ENCODE measurements at regions not wholly inside any gene's neighbourhood (a gene's known extent, or its start where the extent isn't known, plus 50 kb on each side); places are given as distances from the start of the nearest gene placed in this dataset.

GRCh38 chr6:125554456-125554855 lies 195.0 kb upstream of the HEY2 start:
- WGBS (ENCODE audit: insufficient coverage) = no CpG with 5 or more reads among the region's 1 CpG
- Histone ChIP-seq H3K36me3 (replicated peaks in 1 of 2; ENCODE audit: control insufficient read depth in 1 of 2, insufficient read depth in 2 of 2, low read length in 2 of 2) (no peaks in the 10 kb centered on the region), H3K4me2 (replicated peaks; ENCODE audit: extremely low read depth, low read length, poor library complexity, severe bottlenecking) (no peak overlapping the region), H3K27ac (ENCODE audit: low read depth in 1 of 2, low read length in 2 of 2) (no peak overlapping the region), H2AFZ (ENCODE audit: insufficient read depth, low read depth, low read length, poor library complexity, severe bottlenecking) (no peak overlapping the region), H4K20me1 (ENCODE audit: insufficient read depth, low read length) (no peaks in the 10 kb centered on the region), H3K9me3 (replicated peaks in 1 of 2; ENCODE audit: control insufficient read depth in 1 of 2, insufficient read depth in 1 of 2, low read length in 2 of 2) (no peaks in the 10 kb centered on the region), H3K4me3 (replicated peaks in 1 of 3; ENCODE audit: low read depth in 2 of 3, low read length in 3 of 3) (no peak overlapping the region), H3K9ac (ENCODE audit: insufficient read depth, low read length, poor library complexity, severe bottlenecking) (no peak overlapping the region), H3K27me3 (ENCODE audit: control insufficient read depth in 2 of 2, insufficient read depth in 2 of 2, low read length in 2 of 2) (no peaks in the 10 kb centered on the region), H3K4me1 (ENCODE audit: control insufficient read depth in 1 of 2, insufficient read depth in 2 of 2, low read length in 2 of 2) (no peaks in the 10 kb centered on the region), H3K79me2 (ENCODE audit: insufficient read depth, low read length) (no peaks in the 10 kb centered on the region)
- Mint-ChIP-seq H3K27ac (no peak overlapping the region), H3K4me1 (no peaks in the 10 kb centered on the region), H3K4me3 (no peak overlapping the region), H3K27me3 (ENCODE audit: low read depth in 3 of 3) (peaks cover 0 to 2% (median 0%) of the 10 kb centered on the region in 3 donors), H3K36me3 (no peaks in the 10 kb centered on the region), H3K9me3 (peaks cover 0 to 1% (median 0%) of the 10 kb centered on the region in 7 donors)
- no peak for DNase-seq
- no peak for TF ChIP-seq CTCF (IDR thresholded peaks at IDR 0.05)
- intact Hi-C loops (cut with micrococcal nuclease) = no loop called here

GRCh38 chr6:125558241-125558843 lies 191.1 kb upstream of the HEY2 start:
- no peaks in the 10 kb centered on the region for H3K4me1 Mint-ChIP-seq
- H3K27ac ChIP-seq (ENCODE audit: low read depth in 1 of 2, low read length in 2 of 2) = no peak overlapping the region
- no peak for TF ChIP-seq CTCF (IDR thresholded peaks at IDR 0.05)
- H3K36me3 Mint-ChIP-seq = no peaks in the 10 kb centered on the region
- H3K79me2 ChIP-seq (ENCODE audit: insufficient read depth, low read length) = no peaks in the 10 kb centered on the region
- H3K27me3 Mint-ChIP-seq (ENCODE audit: low read depth in 3 of 3) = peaks cover 0 to 2% (median 2%) of the 10 kb centered on the region in 3 donors
- no peaks in the 10 kb centered on the region for H3K9me3 ChIP-seq (replicated peaks in 1 of 2; ENCODE audit: control insufficient read depth in 1 of 2, insufficient read depth in 1 of 2, low read length in 2 of 2)
- H3K9ac ChIP-seq (ENCODE audit: insufficient read depth, low read length, poor library complexity, severe bottlenecking) = no peak overlapping the region
- H3K4me2 ChIP-seq (replicated peaks; ENCODE audit: extremely low read depth, low read length, poor library complexity, severe bottlenecking) = no peak overlapping the region
- H3K27ac Mint-ChIP-seq = no peak overlapping the region
- no peaks in the 10 kb centered on the region for H4K20me1 ChIP-seq (ENCODE audit: insufficient read depth, low read length)
- DNase-seq = no peak
- no peaks in the 10 kb centered on the region for H3K9me3 Mint-ChIP-seq
- no peaks in the 10 kb centered on the region for H3K4me1 ChIP-seq (ENCODE audit: control insufficient read depth in 1 of 2, insufficient read depth in 2 of 2, low read length in 2 of 2)
- intact Hi-C loops (cut with micrococcal nuclease) = no loop called here
- 94% methylated on average over 7 of the region's 7 CpGs for WGBS (ENCODE audit: insufficient coverage)
- H3K4me3 Mint-ChIP-seq = no peak overlapping the region
- H3K27me3 ChIP-seq (ENCODE audit: control insufficient read depth in 2 of 2, insufficient read depth in 2 of 2, low read length in 2 of 2) = no peaks in the 10 kb centered on the region
- no peak overlapping the region for H3K4me3 ChIP-seq (replicated peaks in 1 of 3; ENCODE audit: low read depth in 2 of 3, low read length in 3 of 3)
- no peaks in the 10 kb centered on the region for H3K36me3 ChIP-seq (replicated peaks in 1 of 2; ENCODE audit: control insufficient read depth in 1 of 2, insufficient read depth in 2 of 2, low read length in 2 of 2)
- no peak overlapping the region for H2AFZ ChIP-seq (ENCODE audit: insufficient read depth, low read depth, low read length, poor library complexity, severe bottlenecking)
